ENCODE measurements at regions not wholly inside any gene's neighbourhood (a gene's known extent, or its start where the extent isn't known, plus 50 kb on each side); places are given as distances from the start of the nearest gene placed in this dataset.
A peak's percentile ranks its signal among the peaks of the same experiment; 100 is the strongest.

- no peak for DNase-seq
These were observed 254.0 kb downstream of the CYP26B1 start for GRCh38 chr2:71893646-71894045.

GRCh38 chr2:71892896-71893295 lies 254.8 kb downstream of the CYP26B1 start:
- DNase-seq, result no peak

GRCh38 chr2:71892423-71892730 lies 255.3 kb downstream of the CYP26B1 start:
- DNase-seq, result no peak

- DNase-seq, result no peak
These were observed 255.8 kb downstream of the CYP26B1 start for GRCh38 chr2:71891719-71892422.

- DNase-seq, result no peak
These were observed 256.5 kb downstream of the CYP26B1 start for GRCh38 chr2:71891155-71891554.

- DNase-seq, result no peak
These were observed 257.6 kb downstream of the CYP26B1 start for GRCh38 chr2:71889759-71890684.

- DNase-seq, result no peak
These were observed 258.8 kb downstream of the CYP26B1 start for GRCh38 chr2:71888751-71889445.

GRCh38 chr2:71887196-71887595 lies 260.5 kb downstream of the CYP26B1 start:
- DNase-seq, result no peak

GRCh38 chr2:71886241-71886640 lies 261.4 kb downstream of the CYP26B1 start:
- DNase-seq, result no peak

- DNase-seq, result no peak
These were observed 263.2 kb downstream of the CYP26B1 start for GRCh38 chr2:71884303-71885042.

GRCh38 chr2:71882949-71883472 lies 264.7 kb downstream of the CYP26B1 start:
- peak in 50 of 56 donors; percentile 8 to 86 (median 46) for DNase-seq

GRCh38 chr2:71882236-71882946 lies 265.3 kb downstream of the CYP26B1 start:
- peak in 2 of 56 donors; percentile 44 to 57 for DNase-seq

- DNase-seq, result no peak
These were observed 266.6 kb downstream of the CYP26B1 start for GRCh38 chr2:71880846-71881610.

GRCh38 chr2:71880287-71880686 lies 267.4 kb downstream of the CYP26B1 start:
- DNase-seq, result no peak

- no peak for DNase-seq
These were observed 268.0 kb downstream of the CYP26B1 start for GRCh38 chr2:71879509-71880184.

GRCh38 chr2:71878626-71879508 lies 268.8 kb downstream of the CYP26B1 start:
- DNase-seq, result no peak

GRCh38 chr2:71877636-71878035 lies 270.0 kb downstream of the CYP26B1 start:
- DNase-seq, result no peak

Data from amygdala (tissue), 56 donors.